ENCODE measurements at regions not wholly inside any gene's neighbourhood (a gene's known extent, or its start where the extent isn't known, plus 50 kb on each side); places are given as distances from the start of the nearest gene placed in this dataset.

- Histone ChIP-seq H3K79me2 (ENCODE audit: control insufficient read depth, insufficient read depth, low read length) (no peaks in the 10 kb centered on the region), H3K27ac (ENCODE audit: control insufficient read depth, insufficient read depth, low read length) (no peak overlapping the region), H3K36me3 (ENCODE audit: control insufficient read depth in 2 of 2, extremely low read depth in 1 of 2, insufficient read depth in 2 of 2, low read length in 2 of 2) (no peaks in the 10 kb centered on the region), H3K4me3 (ENCODE audit: control insufficient read depth in 2 of 3, extremely low read depth in 1 of 3, insufficient read depth in 2 of 3, low read depth in 1 of 3, low read length in 3 of 3) (no peak overlapping the region), H3K9me1 (ENCODE audit: control insufficient read depth, extremely low read depth, insufficient read depth, low read length) (no peaks in the 10 kb centered on the region), H3K9ac (ENCODE audit: control insufficient read depth, extremely low read depth, insufficient read depth, low read length) (no peak overlapping the region), H4K20me1 (ENCODE audit: control insufficient read depth, extremely low read depth, insufficient read depth, low read length) (no peaks in the 10 kb centered on the region), H3K4me2 (ENCODE audit: control insufficient read depth, extremely low read depth, insufficient read depth, low read depth, low read length) (no peak overlapping the region), H3K27me3 (ENCODE audit: control insufficient read depth, extremely low read depth, insufficient read depth, low read length) (no peaks in the 10 kb centered on the region), H3K4me1 (ENCODE audit: control insufficient read depth, extremely low read depth, insufficient read depth, low read length) (no peaks in the 10 kb centered on the region), H3K9me3 (ENCODE audit: control insufficient read depth, low read depth, low read length) (peaks cover 28% of the 10 kb centered on the region), H2AFZ (ENCODE audit: control insufficient read depth, low read length) (no peak overlapping the region)
- DNase-seq (ENCODE audit: low read depth, low spot score) (no peak), FAIRE-seq (no peak)
- dilution Hi-C loops (cut with MboI; ENCODE audit: extremely low pct_ligation_motif_present, low sequenced_read_pairs): no loop called here
- TF ChIP-seq CTCF (optimal IDR thresholded peaks at IDR 0.05 in 1 of 3, IDR thresholded peaks at IDR 0.05 in 1 of 3, conservative IDR thresholded peaks at IDR 0.05 in 1 of 3; ENCODE audit: extremely low read depth in 1 of 3, insufficient read depth in 2 of 3, low read length in 3 of 3): no peak
- no peak for TF ChIP-seq EZH2 (IDR thresholded peaks at IDR 0.05; ENCODE audit: low read length)
Measured at GRCh38 chr18:78659057-78659456, 320.6 kb upstream of the SALL3 start.

GRCh38 chr18:78659748-78660147 is 319.9 kb upstream of the SALL3 start:
- Histone ChIP-seq H3K79me2 (ENCODE audit: control insufficient read depth, insufficient read depth, low read length) (no peaks in the 10 kb centered on the region), H3K4me2 (ENCODE audit: control insufficient read depth, extremely low read depth, insufficient read depth, low read depth, low read length) (no peak overlapping the region), H4K20me1 (ENCODE audit: control insufficient read depth, extremely low read depth, insufficient read depth, low read length) (no peaks in the 10 kb centered on the region), H3K27me3 (ENCODE audit: control insufficient read depth, extremely low read depth, insufficient read depth, low read length) (no peaks in the 10 kb centered on the region), H3K27ac (ENCODE audit: control insufficient read depth, insufficient read depth, low read length) (no peak overlapping the region), H3K9me3 (ENCODE audit: control insufficient read depth, low read depth, low read length) (peaks cover 28% of the 10 kb centered on the region), H3K4me3 (ENCODE audit: control insufficient read depth in 2 of 3, extremely low read depth in 1 of 3, insufficient read depth in 2 of 3, low read depth in 1 of 3, low read length in 3 of 3) (no peak overlapping the region), H3K36me3 (ENCODE audit: control insufficient read depth in 2 of 2, extremely low read depth in 1 of 2, insufficient read depth in 2 of 2, low read length in 2 of 2) (no peaks in the 10 kb centered on the region), H3K4me1 (ENCODE audit: control insufficient read depth, extremely low read depth, insufficient read depth, low read length) (no peaks in the 10 kb centered on the region), H2AFZ (ENCODE audit: control insufficient read depth, low read length) (no peak overlapping the region), H3K9ac (ENCODE audit: control insufficient read depth, extremely low read depth, insufficient read depth, low read length) (no peak overlapping the region), H3K9me1 (ENCODE audit: control insufficient read depth, extremely low read depth, insufficient read depth, low read length) (no peaks in the 10 kb centered on the region)
- dilution Hi-C loops (cut with MboI; ENCODE audit: extremely low pct_ligation_motif_present, low sequenced_read_pairs): no loop called here
- FAIRE-seq: no peak
- TF ChIP-seq CTCF (optimal IDR thresholded peaks at IDR 0.05 in 1 of 3, IDR thresholded peaks at IDR 0.05 in 1 of 3, conservative IDR thresholded peaks at IDR 0.05 in 1 of 3; ENCODE audit: extremely low read depth in 1 of 3, insufficient read depth in 2 of 3, low read length in 3 of 3): no peak
- no peak for TF ChIP-seq EZH2 (IDR thresholded peaks at IDR 0.05; ENCODE audit: low read length)
- no peak for DNase-seq (ENCODE audit: low read depth, low spot score)

Data from keratinocyte (primary cell).